Right lobe of liver (tissue), 4 donors: ENCODE measurements at regions not wholly inside any gene's neighbourhood (a gene's known extent, or its start where the extent isn't known, plus 50 kb on each side); places are given as distances from the start of the nearest gene placed in this dataset.

Experiments
- POLR2A ChIP-seq: fragments of 450-650 bp; IDR thresholded peaks from one replicate; pipeline ENCODE4 v1.6.1; 2017; ENCODE audit warnings: antibody characterized with exemption, mild to moderate bottlenecking
- TF ChIP-seq, protein P1 (sequence below), 4 donors: fragments of 200-600 bp in 3 of 4; fragments of 450-650 bp in 1 of 4; IDR thresholded peaks; one replicate each; pipeline versions ENCODE4 v1.5.1 to v1.8.0; 2016 to 2022; ENCODE audit warnings: antibody characterized with exemption in 4 of 4, mild to moderate bottlenecking in 2 of 4
- donor health status: DM: no; HTN: no; CAD: no.
- donor health status: DM: no; HTN: no; CAD: no.
- donor health status: DM: no; HTN: yes; CAD: no.

DNA sequence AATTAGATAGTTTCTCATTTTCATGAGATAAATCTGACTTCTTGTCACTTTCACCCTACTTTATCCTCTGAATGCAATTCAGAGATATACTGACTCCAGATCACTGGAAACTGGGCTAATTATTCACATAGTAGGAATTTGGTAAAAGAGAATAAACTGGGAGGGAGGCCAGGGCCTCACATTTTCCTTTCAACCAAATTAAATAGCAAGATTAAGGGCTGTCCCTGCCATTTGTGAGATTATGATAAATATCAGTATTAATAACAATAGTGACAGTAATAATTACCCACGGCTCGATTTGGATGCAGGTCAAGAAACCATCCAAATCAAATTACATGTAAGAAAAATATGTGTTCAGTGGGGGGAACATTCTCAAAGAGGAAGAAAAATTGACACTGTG, 140.5 kb downstream of the CD83 start:
- TF ChIP-seq, protein P1, sequence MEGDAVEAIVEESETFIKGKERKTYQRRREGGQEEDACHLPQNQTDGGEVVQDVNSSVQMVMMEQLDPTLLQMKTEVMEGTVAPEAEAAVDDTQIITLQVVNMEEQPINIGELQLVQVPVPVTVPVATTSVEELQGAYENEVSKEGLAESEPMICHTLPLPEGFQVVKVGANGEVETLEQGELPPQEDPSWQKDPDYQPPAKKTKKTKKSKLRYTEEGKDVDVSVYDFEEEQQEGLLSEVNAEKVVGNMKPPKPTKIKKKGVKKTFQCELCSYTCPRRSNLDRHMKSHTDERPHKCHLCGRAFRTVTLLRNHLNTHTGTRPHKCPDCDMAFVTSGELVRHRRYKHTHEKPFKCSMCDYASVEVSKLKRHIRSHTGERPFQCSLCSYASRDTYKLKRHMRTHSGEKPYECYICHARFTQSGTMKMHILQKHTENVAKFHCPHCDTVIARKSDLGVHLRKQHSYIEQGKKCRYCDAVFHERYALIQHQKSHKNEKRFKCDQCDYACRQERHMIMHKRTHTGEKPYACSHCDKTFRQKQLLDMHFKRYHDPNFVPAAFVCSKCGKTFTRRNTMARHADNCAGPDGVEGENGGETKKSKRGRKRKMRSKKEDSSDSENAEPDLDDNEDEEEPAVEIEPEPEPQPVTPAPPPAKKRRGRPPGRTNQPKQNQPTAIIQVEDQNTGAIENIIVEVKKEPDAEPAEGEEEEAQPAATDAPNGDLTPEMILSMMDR (IDR thresholded peaks at IDR 0.05), result no peak
- TF ChIP-seq POLR2A, result no peak
